ENCODE measurements at regions not wholly inside any gene's neighbourhood (a gene's known extent, or its start where the extent isn't known, plus 50 kb on each side); places are given as distances from the start of the nearest gene placed in this dataset.

- Histone ChIP-seq H3K36me3 (no peaks in the 10 kb centered on the region), H3K9me3 (no peaks in the 10 kb centered on the region), H3K27ac (no peak overlapping the region), H3K27me3 (no peaks in the 10 kb centered on the region), H3K4me3 (no peak overlapping the region), H3K4me1 (no peaks in the 10 kb centered on the region)
- DNase-seq = no peak
- intact Hi-C loops (cut with DNase I; ENCODE audit: low total_unique reads) = no loop called here
- TF ChIP-seq POLR2A (IDR thresholded peaks at IDR 0.05) (no peak), CTCF (IDR thresholded peaks at IDR 0.05) (no peak)
Observed at GRCh38 chr7:46539892-46540483, 618.9 kb upstream of the IGFBP3 start.

- Histone ChIP-seq H3K4me3 (no peak overlapping the region), H3K36me3 (no peaks in the 10 kb centered on the region), H3K9me3 (no peaks in the 10 kb centered on the region), H3K27ac (no peak overlapping the region), H3K27me3 (no peaks in the 10 kb centered on the region), H3K4me1 (no peaks in the 10 kb centered on the region)
- intact Hi-C loops (cut with DNase I; ENCODE audit: low total_unique reads) = no loop called here
- TF ChIP-seq CTCF (IDR thresholded peaks at IDR 0.05) (no peak), POLR2A (IDR thresholded peaks at IDR 0.05) (no peak)
- DNase-seq = no peak
Observed at GRCh38 chr7:46537191-46537905, 616.3 kb upstream of the IGFBP3 start.

GRCh38 chr7:46534664-46535588 lies 613.9 kb upstream of the IGFBP3 start:
- intact Hi-C loops (cut with DNase I; ENCODE audit: low total_unique reads) = no loop called here
- peak overlapping the region; percentile 14 to 32 for H3K27ac ChIP-seq
- no peak for DNase-seq

GRCh38 chr7:46533946-46534345 lies 612.9 kb upstream of the IGFBP3 start:
- Histone ChIP-seq H3K36me3 (no peaks in the 10 kb centered on the region), H3K4me1 (no peaks in the 10 kb centered on the region), H3K4me3 (no peak overlapping the region), H3K27ac (peak overlapping the region; percentile 14 to 17), H3K9me3 (no peaks in the 10 kb centered on the region), H3K27me3 (no peaks in the 10 kb centered on the region)
- intact Hi-C loops (cut with DNase I; ENCODE audit: low total_unique reads) = no loop called here
- TF ChIP-seq POLR2A (IDR thresholded peaks at IDR 0.05) = no peak
- TF ChIP-seq CTCF (IDR thresholded peaks at IDR 0.05) = no peak
- DNase-seq = no peak

More at GRCh38 chr7:46534664-46535588, 613.9 kb upstream of the IGFBP3 start:
- Histone ChIP-seq H3K27me3 (no peaks in the 10 kb centered on the region), H3K9me3 (no peaks in the 10 kb centered on the region), H3K36me3 (no peaks in the 10 kb centered on the region), H3K4me1 (no peaks in the 10 kb centered on the region), H3K4me3 (no peak overlapping the region)
- TF ChIP-seq CTCF (IDR thresholded peaks at IDR 0.05) (no peak), POLR2A (IDR thresholded peaks at IDR 0.05) (no peak)
